Activated CD4-positive, alpha-beta T cell treated with anti-CD3 and anti-CD28 coated beads, Interleukin-2, amount 50 U/mL, for 16 hours (primary cell): ENCODE measurements at regions not wholly inside any gene's neighbourhood (a gene's known extent, or its start where the extent isn't known, plus 50 kb on each side); places are given as distances from the start of the nearest gene placed in this dataset.
A peak's percentile ranks its signal among the peaks of the same experiment; 100 is the strongest.
"Not testable (repeated sequence)": the region's sequence is repeated elsewhere in the genome, so short reads cannot be mapped to it uniquely, and the experiment has no call there.

Experiments used
- DNase-seq: peaks from one replicate; pipeline ENCODE4 v3.0.0-alpha.2; 2020

- DNase-seq: no peak
These were observed 187.4 kb downstream of the ATOH1 start for GRCh38 chr4:94015956-94016355.

GRCh38 chr4:94032754-94033153 lies 174.9 kb upstream of the SMARCAD1 start:
- DNase-seq: no peak

GRCh38 chr4:94036964-94037363 lies 170.7 kb upstream of the SMARCAD1 start:
- DNase-seq: no peak

GRCh38 chr4:94038195-94038594 lies 169.5 kb upstream of the SMARCAD1 start:
- no peak for DNase-seq

GRCh38 chr4:94039226-94039625 lies 168.4 kb upstream of the SMARCAD1 start:
- no peak for DNase-seq

- not testable (repeated sequence) for DNase-seq
These were observed 163.2 kb upstream of the SMARCAD1 start for GRCh38 chr4:94044471-94044870.

- DNase-seq: no peak
These were observed 144.6 kb upstream of the SMARCAD1 start for GRCh38 chr4:94063084-94063483.

- no peak for DNase-seq
These were observed 138.6 kb upstream of the SMARCAD1 start for GRCh38 chr4:94068753-94069719.

- DNase-seq: no peak
These were observed 131.2 kb upstream of the SMARCAD1 start for GRCh38 chr4:94076498-94076897.

- DNase-seq: no peak
These were observed 123.5 kb upstream of the SMARCAD1 start for GRCh38 chr4:94084155-94084554.

GRCh38 chr4:94099141-94099540 lies 108.5 kb upstream of the SMARCAD1 start:
- not testable (repeated sequence) for DNase-seq

GRCh38 chr4:94112644-94113043 lies 95.0 kb upstream of the SMARCAD1 start:
- DNase-seq: no peak

GRCh38 chr4:94115687-94116086 lies 92.0 kb upstream of the SMARCAD1 start:
- no peak for DNase-seq

- no peak for DNase-seq
These were observed 90.8 kb upstream of the SMARCAD1 start for GRCh38 chr4:94116842-94117241.

- no peak for DNase-seq
These were observed 81.0 kb upstream of the SMARCAD1 start for GRCh38 chr4:94126669-94127068.

- DNase-seq: peak; percentile 9
These were observed 79.8 kb upstream of the SMARCAD1 start for GRCh38 chr4:94127707-94128328.

GRCh38 chr4:94131212-94131611 lies 76.5 kb upstream of the SMARCAD1 start:
- no peak for DNase-seq

GRCh38 chr4:94135701-94136100 lies 72.0 kb upstream of the SMARCAD1 start:
- DNase-seq: no peak

GRCh38 chr4:94139931-94140612 lies 67.6 kb upstream of the SMARCAD1 start:
- DNase-seq: no peak

- DNase-seq: no peak
These were observed 66.7 kb upstream of the SMARCAD1 start for GRCh38 chr4:94141001-94141400.

GRCh38 chr4:94148052-94148451 lies 59.6 kb upstream of the SMARCAD1 start:
- not testable (repeated sequence) for DNase-seq

- no peak for DNase-seq
These were observed 55.2 kb upstream of the SMARCAD1 start for GRCh38 chr4:94152466-94152865.

GRCh38 chr4:94155404-94155803 lies 52.3 kb upstream of the SMARCAD1 start:
- DNase-seq: not testable (repeated sequence)

- no peak for DNase-seq
These were observed 50.8 kb upstream of the SMARCAD1 start for GRCh38 chr4:94156826-94157225.
